ENCODE measurements at regions not wholly inside any gene's neighbourhood (a gene's known extent, or its start where the extent isn't known, plus 50 kb on each side); places are given as distances from the start of the nearest gene placed in this dataset.

- Histone ChIP-seq H3K36me3 (ENCODE audit: control insufficient read depth in 2 of 3, insufficient read depth in 3 of 3, low read length in 3 of 3) (no peaks in the 10 kb centered on the region), H3K9me3 (ENCODE audit: control insufficient read depth in 2 of 3, insufficient read depth in 1 of 3, low read length in 3 of 3) (no peaks in the 10 kb centered on the region), H3K9ac (ENCODE audit: low read length in 3 of 3) (no peak overlapping the region), H3K27ac (ENCODE audit: low read depth in 2 of 2, low read length in 2 of 2) (no peak overlapping the region), H3K4me1 (ENCODE audit: control insufficient read depth in 2 of 3, insufficient read depth in 2 of 3, low read depth in 1 of 3, low read length in 3 of 3) (no peaks in the 10 kb centered on the region), H3K27me3 (ENCODE audit: control insufficient read depth, insufficient read depth, low read length) (no peaks in the 10 kb centered on the region), H3K4me3 (ENCODE audit: low read length in 3 of 3) (no peak overlapping the region)
- TF ChIP-seq CTCF (IDR thresholded peaks at IDR 0.05; ENCODE audit: borderline replicate concordance, extremely low read depth, insufficient read depth): no peak
- DNase-seq: peak in 3 of 5 donors; percentile 19 to 56 (median 39)
- FAIRE-seq: no peak
- intact Hi-C loops (cut with DNase I): no loop called here
These were observed 124.8 kb downstream of the C12orf75 start for GRCh38 chr12:105455261-105455660.

DNA sequence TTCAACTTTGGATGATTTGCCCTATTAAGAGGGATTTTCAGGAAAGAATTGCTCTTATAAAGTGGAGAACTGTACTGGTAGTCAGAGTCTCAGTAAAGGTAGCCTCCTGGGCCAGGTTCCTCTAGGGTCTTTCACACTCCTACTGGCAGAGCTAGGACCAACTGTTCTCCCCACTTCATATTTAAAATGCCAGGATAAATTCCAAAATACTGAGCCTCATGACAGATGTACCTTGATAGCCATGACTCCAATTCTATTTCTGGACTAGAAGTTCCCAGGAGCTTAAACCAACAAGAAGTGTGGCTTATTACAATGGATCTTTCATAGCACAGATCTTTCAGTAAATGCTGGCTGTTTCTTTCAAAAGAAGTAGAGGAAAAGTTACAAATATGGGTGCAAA lies 126.5 kb downstream of the C12orf75 start:
- TF ChIP-seq CTCF (IDR thresholded peaks at IDR 0.05; ENCODE audit: borderline replicate concordance, extremely low read depth, insufficient read depth): no peak
- H3K4me1 ChIP-seq (ENCODE audit: control insufficient read depth in 2 of 3, insufficient read depth in 2 of 3, low read depth in 1 of 3, low read length in 3 of 3): no peaks in the 10 kb centered on the region
- no peak for DNase-seq
- H3K36me3 ChIP-seq (ENCODE audit: control insufficient read depth in 2 of 3, insufficient read depth in 3 of 3, low read length in 3 of 3): no peaks in the 10 kb centered on the region
- no peak overlapping the region for H3K27ac ChIP-seq (ENCODE audit: low read depth in 2 of 2, low read length in 2 of 2)
- no peak overlapping the region for H3K4me3 ChIP-seq (ENCODE audit: low read length in 3 of 3)
- H3K9me3 ChIP-seq (ENCODE audit: control insufficient read depth in 2 of 3, insufficient read depth in 1 of 3, low read length in 3 of 3): no peaks in the 10 kb centered on the region
- no peaks in the 10 kb centered on the region for H3K27me3 ChIP-seq (ENCODE audit: control insufficient read depth, insufficient read depth, low read length)
- no peak overlapping the region for H3K9ac ChIP-seq (ENCODE audit: low read length in 3 of 3)
- intact Hi-C loops (cut with DNase I): no loop called here
- FAIRE-seq: no peak

- no peaks in the 10 kb centered on the region for H3K27me3 ChIP-seq (ENCODE audit: control insufficient read depth, insufficient read depth, low read length)
- no peak for TF ChIP-seq CTCF (IDR thresholded peaks at IDR 0.05; ENCODE audit: borderline replicate concordance, extremely low read depth, insufficient read depth)
- H3K9me3 ChIP-seq (ENCODE audit: control insufficient read depth in 2 of 3, insufficient read depth in 1 of 3, low read length in 3 of 3): no peaks in the 10 kb centered on the region
- H3K36me3 ChIP-seq (ENCODE audit: control insufficient read depth in 2 of 3, insufficient read depth in 3 of 3, low read length in 3 of 3): no peaks in the 10 kb centered on the region
- H3K4me1 ChIP-seq (ENCODE audit: control insufficient read depth in 2 of 3, insufficient read depth in 2 of 3, low read depth in 1 of 3, low read length in 3 of 3): no peaks in the 10 kb centered on the region
- no peak overlapping the region for H3K27ac ChIP-seq (ENCODE audit: low read depth in 2 of 2, low read length in 2 of 2)
- FAIRE-seq: no peak
- intact Hi-C loops (cut with DNase I): no loop called here
- peak in 2 of 5 donors; percentile 11 to 63 for DNase-seq
- no peak overlapping the region for H3K4me3 ChIP-seq (ENCODE audit: low read length in 3 of 3)
- no peak overlapping the region for H3K9ac ChIP-seq (ENCODE audit: low read length in 3 of 3)
These were observed 129.4 kb downstream of the C12orf75 start for GRCh38 chr12:105459760-105460330.

Data from kidney (tissue), 13 donors.